Testis (tissue), 2 donors: ENCODE measurements at regions not wholly inside any gene's neighbourhood (a gene's known extent, or its start where the extent isn't known, plus 50 kb on each side); places are given as distances from the start of the nearest gene placed in this dataset.

Source experiments
- CTCF ChIP-seq, 3 experiments: fragments of 450-650 bp in 2 of 3; fragments of 200-600 bp in 1 of 3; sonication (generic) in 1 of 3; IDR thresholded peaks; one replicate each; pipeline ENCODE4 v1.5.1; 2016 to 2019; ENCODE audit warnings: antibody characterized with exemption in 3 of 3, mild to moderate bottlenecking in 2 of 3, moderate library complexity in 1 of 3
- POLR2A ChIP-seq: fragments of 450-650 bp; IDR thresholded peaks from one replicate; pipeline ENCODE4 v1.6.1; 2017; ENCODE audit warnings: antibody characterized with exemption, mild to moderate bottlenecking, moderate library complexity

DNA sequence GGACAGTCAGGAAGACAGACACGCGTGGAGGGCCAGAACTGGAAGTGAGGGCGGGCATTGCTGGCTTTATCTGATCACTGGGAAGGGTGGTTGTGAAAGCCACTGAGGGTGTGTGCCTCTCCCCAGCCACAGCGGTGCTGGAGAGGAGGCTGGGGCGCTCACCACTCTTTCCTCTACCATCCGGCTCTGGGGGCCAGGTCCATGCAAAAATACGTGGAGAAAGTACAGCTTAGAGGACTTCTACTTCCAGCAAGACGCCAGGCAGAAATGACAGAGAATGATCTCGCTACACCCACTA is 148.8 kb upstream of the RPS6KA2 start:
- TF ChIP-seq POLR2A (no peak), CTCF (IDR thresholded peaks at IDR 0.05) (no peak)
